GM12873 (cell line): ENCODE measurements at regions not wholly inside any gene's neighbourhood (a gene's known extent, or its start where the extent isn't known, plus 50 kb on each side); places are given as distances from the start of the nearest gene placed in this dataset.

Experiments
- TF ChIP-seq, protein P1 (sequence below): IDR thresholded peaks from 2 replicates; pipeline ENCODE4 v1.5.1; 2012; ENCODE audit warnings: low read depth, mild to moderate bottlenecking, moderate library complexity, low read length, control low read depth; ENCODE audit not compliant: insufficient read depth; ENCODE audit errors: missing control alignments

DNA sequence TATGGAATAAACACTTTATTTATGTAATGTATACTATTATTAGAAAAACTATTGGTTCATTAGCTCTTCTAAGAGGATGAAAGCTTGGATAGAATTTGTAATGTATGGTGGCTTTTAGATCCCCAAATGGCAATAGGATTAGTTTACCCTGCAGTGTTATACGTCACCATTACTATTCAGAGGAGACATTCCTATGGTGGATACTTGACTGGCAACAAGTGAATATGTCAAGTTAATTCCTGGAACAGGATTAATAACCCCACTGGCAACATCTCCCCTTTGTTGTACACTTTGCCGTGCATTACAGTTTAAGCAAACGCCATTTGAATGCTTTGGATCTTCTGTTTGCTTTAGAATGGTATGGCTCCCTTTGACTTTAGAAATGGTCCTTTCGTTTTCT is 420.3 kb downstream of the FAM47B start:
- TF ChIP-seq, protein P1, sequence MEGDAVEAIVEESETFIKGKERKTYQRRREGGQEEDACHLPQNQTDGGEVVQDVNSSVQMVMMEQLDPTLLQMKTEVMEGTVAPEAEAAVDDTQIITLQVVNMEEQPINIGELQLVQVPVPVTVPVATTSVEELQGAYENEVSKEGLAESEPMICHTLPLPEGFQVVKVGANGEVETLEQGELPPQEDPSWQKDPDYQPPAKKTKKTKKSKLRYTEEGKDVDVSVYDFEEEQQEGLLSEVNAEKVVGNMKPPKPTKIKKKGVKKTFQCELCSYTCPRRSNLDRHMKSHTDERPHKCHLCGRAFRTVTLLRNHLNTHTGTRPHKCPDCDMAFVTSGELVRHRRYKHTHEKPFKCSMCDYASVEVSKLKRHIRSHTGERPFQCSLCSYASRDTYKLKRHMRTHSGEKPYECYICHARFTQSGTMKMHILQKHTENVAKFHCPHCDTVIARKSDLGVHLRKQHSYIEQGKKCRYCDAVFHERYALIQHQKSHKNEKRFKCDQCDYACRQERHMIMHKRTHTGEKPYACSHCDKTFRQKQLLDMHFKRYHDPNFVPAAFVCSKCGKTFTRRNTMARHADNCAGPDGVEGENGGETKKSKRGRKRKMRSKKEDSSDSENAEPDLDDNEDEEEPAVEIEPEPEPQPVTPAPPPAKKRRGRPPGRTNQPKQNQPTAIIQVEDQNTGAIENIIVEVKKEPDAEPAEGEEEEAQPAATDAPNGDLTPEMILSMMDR, result no peak

DNA sequence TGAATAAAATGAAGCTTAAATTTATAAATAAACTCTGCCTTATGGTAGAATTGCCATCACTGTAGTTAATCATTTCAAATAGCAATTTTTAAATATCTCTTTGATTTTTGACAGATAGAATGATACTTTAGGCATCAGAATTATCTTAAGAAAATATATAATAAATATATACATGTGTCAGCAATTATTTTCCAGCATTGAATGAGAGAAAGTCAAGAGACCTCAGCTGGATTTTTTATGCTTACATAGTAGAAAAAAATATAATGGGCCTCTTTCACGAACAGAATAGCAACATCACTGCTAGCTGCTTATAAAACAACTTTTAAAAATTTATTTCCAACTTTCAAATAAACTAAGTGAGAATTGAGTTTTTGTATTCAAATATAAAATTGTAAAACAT is 424.0 kb upstream of the MAGEB16 start:
- TF ChIP-seq, protein P1, result no peak

DNA sequence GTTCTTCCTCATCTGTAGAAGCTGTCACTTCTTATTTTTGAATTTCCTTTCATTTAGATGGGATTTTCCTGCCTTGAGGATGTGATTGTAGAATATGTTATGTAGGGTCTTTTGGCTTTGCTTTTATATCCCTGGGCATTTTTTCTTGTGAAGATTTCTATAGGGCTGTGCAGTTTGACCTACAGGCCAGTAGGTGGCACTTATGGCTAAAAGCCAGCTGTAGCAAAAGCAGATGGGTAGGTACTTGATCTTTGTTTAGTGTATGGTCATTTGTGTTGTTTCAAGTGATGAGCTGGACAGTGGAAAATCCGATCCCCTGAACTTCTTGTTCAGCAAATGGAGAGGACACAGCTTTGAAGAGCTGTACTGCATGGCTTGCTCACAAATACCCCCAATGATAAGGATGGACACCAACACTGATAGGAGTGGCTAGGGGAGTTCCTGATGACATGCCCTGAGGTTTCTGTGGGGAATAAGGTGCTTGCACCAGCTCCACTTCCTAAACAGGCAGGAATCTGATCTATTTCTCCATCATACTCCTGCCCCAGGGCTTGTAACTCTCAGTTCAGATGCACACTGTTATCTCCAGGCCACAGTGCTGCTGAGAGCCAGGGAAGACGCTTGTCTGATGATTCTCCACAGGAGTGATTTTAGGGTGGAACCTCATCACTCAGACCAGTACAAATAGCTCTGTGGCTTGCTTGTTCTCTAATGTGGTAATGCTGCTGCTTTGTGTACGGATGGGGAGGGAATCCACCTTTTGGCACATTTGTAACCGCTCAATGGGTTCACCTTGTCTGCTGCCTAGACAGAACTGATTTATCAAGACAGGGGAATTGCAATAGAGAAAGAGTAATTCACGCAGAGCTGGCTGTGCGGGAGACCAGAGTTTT is 417.1 kb upstream of the MAGEB16 start:
- TF ChIP-seq, protein P1, result peak; percentile 81

DNA sequence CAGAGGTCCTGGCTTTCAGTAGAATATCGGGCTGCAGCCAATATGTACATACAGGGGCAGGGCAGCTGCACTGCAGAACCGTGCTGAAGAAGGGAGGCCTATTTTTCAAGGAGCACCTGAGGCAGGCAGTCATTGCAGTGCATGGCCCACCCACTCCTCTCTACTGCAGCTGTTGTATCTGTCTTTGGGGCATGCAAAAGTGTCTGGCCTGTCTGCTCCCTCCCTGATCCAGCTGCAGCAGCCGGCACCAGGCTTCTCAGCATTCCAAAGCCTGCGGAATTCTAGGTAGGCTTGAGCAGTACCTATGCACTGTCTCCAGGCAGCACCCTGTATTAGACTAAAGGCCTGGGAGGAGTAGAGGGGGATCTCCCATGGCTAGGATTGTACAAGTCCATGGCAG is 415.2 kb upstream of the MAGEB16 start:
- TF ChIP-seq, protein P1, result no peak

DNA sequence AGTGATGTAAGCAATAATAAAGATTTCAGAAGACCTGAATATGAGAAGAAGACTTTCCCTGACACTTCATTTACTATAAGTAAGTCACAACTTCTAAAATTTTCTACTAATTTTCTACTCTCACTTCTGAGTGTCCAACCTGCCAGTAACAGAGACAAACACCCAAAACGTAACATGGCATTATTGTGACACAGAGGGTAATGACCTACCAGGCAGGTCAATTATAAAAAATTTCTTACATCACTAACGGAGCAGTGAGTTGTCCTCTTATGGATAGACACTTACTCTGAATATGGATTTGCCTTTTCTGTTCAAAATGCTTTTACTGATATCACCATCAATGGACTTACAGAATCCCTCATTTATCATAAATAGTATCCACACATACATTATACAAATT is 405.9 kb upstream of the MAGEB16 start:
- TF ChIP-seq, protein P1, result no peak

DNA sequence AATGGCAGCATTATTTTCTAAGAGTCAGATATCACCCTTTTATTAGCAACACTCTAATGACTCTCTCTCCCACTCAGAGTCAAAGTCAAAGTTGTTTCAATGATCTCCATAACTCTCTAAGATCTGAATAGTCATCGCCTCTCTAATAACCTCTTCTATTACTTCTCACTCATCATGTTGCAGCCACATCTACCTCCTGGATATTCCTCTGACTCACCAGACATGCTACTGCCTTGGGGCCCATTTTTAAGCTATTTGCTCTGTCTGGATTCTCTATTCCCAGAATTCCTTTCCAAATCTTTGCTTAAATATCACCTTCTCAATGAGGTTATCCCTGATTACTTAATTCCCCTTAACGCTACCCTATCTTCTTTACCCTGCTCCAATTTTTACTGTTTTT is 391.8 kb upstream of the MAGEB16 start:
- TF ChIP-seq, protein P1, result no peak

DNA sequence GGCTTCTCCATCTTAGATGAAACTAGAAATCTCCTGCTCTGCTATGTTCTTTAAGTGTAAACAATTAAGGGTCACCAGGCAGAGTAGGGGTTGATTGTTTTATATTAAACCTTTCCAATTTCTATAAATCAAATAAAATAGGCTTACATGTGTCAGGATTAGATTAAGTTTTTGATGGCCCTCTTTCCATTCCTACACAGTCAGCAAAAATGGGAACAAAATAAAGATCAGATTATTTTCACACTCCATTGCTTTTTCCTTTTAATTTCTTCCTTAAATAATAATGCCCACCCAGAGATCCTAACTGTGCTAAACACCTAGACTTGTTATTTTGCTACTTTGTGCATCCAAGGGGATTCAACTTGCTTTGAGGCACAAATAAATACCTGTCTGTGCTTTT is 381.4 kb upstream of the MAGEB16 start:
- TF ChIP-seq, protein P1, result no peak
